OCI-LY7 (cell line): ENCODE measurements at regions not wholly inside any gene's neighbourhood (a gene's known extent, or its start where the extent isn't known, plus 50 kb on each side); places are given as distances from the start of the nearest gene placed in this dataset.
"Not testable (repeated sequence)": the region's sequence is repeated elsewhere in the genome, so short reads cannot be mapped to it uniquely, and the experiment has no call there.

Experiments used
- EZH2phosphoT487 ChIP-seq: fragments of 200-600 bp; sonication (generic); IDR thresholded peaks from 2 replicates; pipeline ENCODE4 v1.6.1; 2018; ENCODE audit warnings: low read depth, borderline replicate concordance, mild to moderate bottlenecking, mixed run types, antibody characterized with exemption, low read length, moderate library complexity, mixed read lengths
- TF ChIP-seq, protein P1 (sequence below): fragments of 200-600 bp; sonication (generic); conservative IDR thresholded peaks from 2 replicates; pipeline ENCODE4 v1.5.1; 2014; ENCODE audit warnings: mild to moderate bottlenecking, antibody characterized with exemption, low read length, moderate library complexity, mixed read lengths

DNA sequence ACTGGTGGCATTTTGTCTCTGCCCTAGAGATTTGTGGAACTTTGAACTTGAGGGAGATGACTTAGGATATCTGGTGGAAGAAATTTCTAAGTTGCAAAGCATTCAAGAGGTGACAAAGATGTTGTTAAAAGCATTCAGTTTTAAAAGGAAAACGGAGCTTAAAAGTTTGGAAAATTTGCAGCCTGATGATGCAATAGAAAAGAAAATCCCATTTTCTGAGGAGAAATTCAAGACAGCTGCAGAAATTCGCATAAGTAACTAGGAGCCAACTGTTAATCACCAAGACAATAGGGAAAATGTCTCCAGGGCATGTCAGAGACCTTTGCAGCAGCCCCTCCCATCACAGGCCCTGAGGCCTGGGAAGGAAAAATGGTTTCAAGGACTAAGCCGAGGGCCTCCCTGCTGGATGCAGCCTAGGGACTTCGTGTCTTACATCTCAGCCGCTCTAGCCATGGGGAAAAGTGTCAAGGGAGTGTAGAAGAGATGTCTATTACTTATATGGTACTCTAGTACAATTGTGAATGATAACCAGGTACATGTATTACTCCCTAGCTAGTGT is 663.0 kb upstream of the CBLB start:
- TF ChIP-seq, protein P1, sequence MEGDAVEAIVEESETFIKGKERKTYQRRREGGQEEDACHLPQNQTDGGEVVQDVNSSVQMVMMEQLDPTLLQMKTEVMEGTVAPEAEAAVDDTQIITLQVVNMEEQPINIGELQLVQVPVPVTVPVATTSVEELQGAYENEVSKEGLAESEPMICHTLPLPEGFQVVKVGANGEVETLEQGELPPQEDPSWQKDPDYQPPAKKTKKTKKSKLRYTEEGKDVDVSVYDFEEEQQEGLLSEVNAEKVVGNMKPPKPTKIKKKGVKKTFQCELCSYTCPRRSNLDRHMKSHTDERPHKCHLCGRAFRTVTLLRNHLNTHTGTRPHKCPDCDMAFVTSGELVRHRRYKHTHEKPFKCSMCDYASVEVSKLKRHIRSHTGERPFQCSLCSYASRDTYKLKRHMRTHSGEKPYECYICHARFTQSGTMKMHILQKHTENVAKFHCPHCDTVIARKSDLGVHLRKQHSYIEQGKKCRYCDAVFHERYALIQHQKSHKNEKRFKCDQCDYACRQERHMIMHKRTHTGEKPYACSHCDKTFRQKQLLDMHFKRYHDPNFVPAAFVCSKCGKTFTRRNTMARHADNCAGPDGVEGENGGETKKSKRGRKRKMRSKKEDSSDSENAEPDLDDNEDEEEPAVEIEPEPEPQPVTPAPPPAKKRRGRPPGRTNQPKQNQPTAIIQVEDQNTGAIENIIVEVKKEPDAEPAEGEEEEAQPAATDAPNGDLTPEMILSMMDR = not testable (repeated sequence)
- not testable (repeated sequence) for TF ChIP-seq EZH2phosphoT487
